Calu3 (cell line): ENCODE measurements at regions not wholly inside any gene's neighbourhood (a gene's known extent, or its start where the extent isn't known, plus 50 kb on each side); places are given as distances from the start of the nearest gene placed in this dataset.

Experiments used
- BruUV-seq: library from RNA; stranded (reverse); fragments of 400-500 nt; replicated peaks from 2 replicates; lab custom pipeline; 2021; lab: Mats Ljungman, UMichigan
- CTCF ChIA-PET: fragments of 300-600 bp; sonication (Branson Sonifier 250); formaldehyde crosslinking; loops from one replicate; lab custom pipeline; 2022; ENCODE audit warnings: antibody characterized with exemption; lab: Charles Lee
- DNase-seq: peaks from one replicate; pipeline ENCODE4 v3.0.0; 2022
- H3K27ac Mint-ChIP-seq: one replicate; pipeline ENCODE4 v1.8.0; 2022; ENCODE audit warnings: mixed read lengths; ENCODE audit not compliant: unreplicated experiment
- H3K27me3 Mint-ChIP-seq: one replicate; pipeline ENCODE4 v1.8.0; 2022; ENCODE audit warnings: mixed read lengths; ENCODE audit not compliant: unreplicated experiment
- H3K36me3 Mint-ChIP-seq: one replicate; pipeline ENCODE4 v1.8.0; 2022; ENCODE audit warnings: mild to moderate bottlenecking, moderate library complexity, mixed read lengths; ENCODE audit not compliant: insufficient read depth, unreplicated experiment
- H3K4me1 Mint-ChIP-seq: one replicate; pipeline ENCODE4 v1.8.0; 2022; ENCODE audit warnings: mild to moderate bottlenecking, low read depth, mixed read lengths; ENCODE audit not compliant: unreplicated experiment
- H3K4me3 Mint-ChIP-seq: one replicate; pipeline ENCODE4 v1.8.0; 2022; ENCODE audit warnings: mild to moderate bottlenecking, low read depth, moderate library complexity, mixed read lengths; ENCODE audit not compliant: unreplicated experiment
- H3K9me3 Mint-ChIP-seq: one replicate; pipeline ENCODE4 v1.8.0; 2022; ENCODE audit warnings: low read depth, mixed read lengths; ENCODE audit not compliant: unreplicated experiment
- CTCF ChIP-seq: fragments of 200-600 bp; IDR thresholded peaks from one replicate; pipeline ENCODE4 v1.8.0; 2022; ENCODE audit warnings: antibody characterized with exemption; ENCODE audit not compliant: unreplicated experiment
- intact Hi-C: fragments of 100-400 bp; cut with micrococcal nuclease; formaldehyde crosslinking; loops from one replicate; pipeline ENCODE4 v1.10.0; 2022; ENCODE audit not compliant: unreplicated experiment

- Mint-ChIP-seq H3K4me3 (no peak overlapping the region), H3K27ac (no peak overlapping the region)
- BruUV-seq: no TSS peak
These were observed 512.2 kb downstream of the GATA3 start for GRCh38 chr10:8566737-8567136.

GRCh38 chr10:8568401-8568800 lies 513.9 kb downstream of the GATA3 start:
- TF ChIP-seq CTCF: no peak
- peak overlapping the region; percentile 99 for H3K27ac Mint-ChIP-seq
- DNase-seq: peak; percentile 52
- peaks cover 24% of the 10 kb centered on the region for H3K4me1 Mint-ChIP-seq
- peak overlapping the region; percentile 50 for H3K4me3 Mint-ChIP-seq
- no peaks in the 10 kb centered on the region for H3K27me3 Mint-ChIP-seq
- intact Hi-C loops: no loop called here
- peaks cover 9% of the 10 kb centered on the region for H3K36me3 Mint-ChIP-seq
- CTCF ChIA-PET: no interaction called here
- H3K9me3 Mint-ChIP-seq: peaks cover 7% of the 10 kb centered on the region
- BruUV-seq: no TSS peak

More at GRCh38 chr10:8566737-8567136, 512.2 kb downstream of the GATA3 start:
- DNase-seq: no peak
- Mint-ChIP-seq H3K4me1 (peaks cover 24% of the 10 kb centered on the region), H3K36me3 (peaks cover 9% of the 10 kb centered on the region), H3K9me3 (peaks cover 11% of the 10 kb centered on the region), H3K27me3 (no peaks in the 10 kb centered on the region)
- intact Hi-C loops: no loop called here
- CTCF ChIA-PET: interaction anchor here (1.9 kb wide), 1 partner anchor 23 kb away, joined by 4 read pairs; no protein-coding TSS in a partner anchor
- no peak for TF ChIP-seq CTCF

- TF ChIP-seq CTCF: no peak
- Mint-ChIP-seq H3K4me3 (no peak overlapping the region), H3K4me1 (peaks cover 18% of the 10 kb centered on the region), H3K27ac (no peak overlapping the region), H3K9me3 (peaks cover 8% of the 10 kb centered on the region), H3K36me3 (no peaks in the 10 kb centered on the region), H3K27me3 (no peaks in the 10 kb centered on the region)
- DNase-seq: no peak
- CTCF ChIA-PET: no interaction called here
- intact Hi-C loops: no loop called here
- BruUV-seq: no TSS peak
These were observed 521.1 kb downstream of the GATA3 start for GRCh38 chr10:8575620-8576019.

GRCh38 chr10:8576281-8576680 lies 521.8 kb downstream of the GATA3 start:
- CTCF ChIA-PET: interaction anchor here (0.6 to 1.3 kb wide), 2 partner anchors 169 to 497 kb away, joined by 3 to 6 read pairs; no protein-coding TSS in a partner anchor
- Mint-ChIP-seq H3K9me3 (peaks cover 8% of the 10 kb centered on the region), H3K27ac (peak overlapping the region; percentile 72), H3K4me1 (peaks cover 18% of the 10 kb centered on the region), H3K27me3 (no peaks in the 10 kb centered on the region), H3K4me3 (no peak overlapping the region), H3K36me3 (no peaks in the 10 kb centered on the region)
- intact Hi-C loops: no loop called here
- no peak for TF ChIP-seq CTCF
- DNase-seq: no peak
- no TSS peak for BruUV-seq
